Coronary artery (tissue), 2 donors: ENCODE measurements at regions not wholly inside any gene's neighbourhood (a gene's known extent, or its start where the extent isn't known, plus 50 kb on each side); places are given as distances from the start of the nearest gene placed in this dataset.
"Not testable (repeated sequence)": the region's sequence is repeated elsewhere in the genome, so short reads cannot be mapped to it uniquely, and the experiment has no call there.

Experiments
- DNase-seq: peaks from one replicate; pipeline ENCODE4 v3.0.0-alpha.2; 2017; ENCODE audit warnings: low spot score
- H3K27ac ChIP-seq, 2 donors: fragments of 200-600 bp; sonication (generic); one replicate each; pipeline ENCODE4 v1.5.1; 2016 to 2019
- H3K4me3 ChIP-seq: fragments of 200-600 bp; sonication (generic); 2 replicates; pipeline ENCODE4 v1.5.1; 2016; ENCODE audit warnings: mild to moderate bottlenecking, moderate library complexity
- TF ChIP-seq, protein P1 (sequence below): fragments of 200-600 bp; sonication (generic); IDR thresholded peaks from one replicate; pipeline ENCODE4 v1.5.1; 2019; ENCODE audit warnings: antibody characterized with exemption

DNA sequence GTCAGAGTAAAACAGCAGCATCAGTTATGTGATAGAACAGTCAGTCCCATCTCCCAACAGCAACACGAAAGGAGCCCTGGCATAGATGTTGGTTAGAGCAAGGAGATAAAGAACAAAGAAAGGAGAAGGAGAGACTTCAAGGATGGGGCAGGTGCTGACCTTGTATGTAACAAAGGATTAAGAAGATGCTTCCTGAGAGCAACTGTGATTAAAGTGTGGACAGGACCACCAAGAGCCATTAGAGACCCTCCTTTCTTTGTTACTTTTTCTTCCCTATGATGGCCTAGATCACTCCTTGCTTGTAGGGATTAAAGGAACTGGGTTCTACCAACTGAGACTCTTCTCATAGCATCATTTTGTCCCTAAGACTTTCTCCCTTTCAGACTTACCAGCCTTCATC lies 75.2 kb upstream of the GPR6 start:
- TF ChIP-seq, protein P1, sequence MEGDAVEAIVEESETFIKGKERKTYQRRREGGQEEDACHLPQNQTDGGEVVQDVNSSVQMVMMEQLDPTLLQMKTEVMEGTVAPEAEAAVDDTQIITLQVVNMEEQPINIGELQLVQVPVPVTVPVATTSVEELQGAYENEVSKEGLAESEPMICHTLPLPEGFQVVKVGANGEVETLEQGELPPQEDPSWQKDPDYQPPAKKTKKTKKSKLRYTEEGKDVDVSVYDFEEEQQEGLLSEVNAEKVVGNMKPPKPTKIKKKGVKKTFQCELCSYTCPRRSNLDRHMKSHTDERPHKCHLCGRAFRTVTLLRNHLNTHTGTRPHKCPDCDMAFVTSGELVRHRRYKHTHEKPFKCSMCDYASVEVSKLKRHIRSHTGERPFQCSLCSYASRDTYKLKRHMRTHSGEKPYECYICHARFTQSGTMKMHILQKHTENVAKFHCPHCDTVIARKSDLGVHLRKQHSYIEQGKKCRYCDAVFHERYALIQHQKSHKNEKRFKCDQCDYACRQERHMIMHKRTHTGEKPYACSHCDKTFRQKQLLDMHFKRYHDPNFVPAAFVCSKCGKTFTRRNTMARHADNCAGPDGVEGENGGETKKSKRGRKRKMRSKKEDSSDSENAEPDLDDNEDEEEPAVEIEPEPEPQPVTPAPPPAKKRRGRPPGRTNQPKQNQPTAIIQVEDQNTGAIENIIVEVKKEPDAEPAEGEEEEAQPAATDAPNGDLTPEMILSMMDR, result no peak
- Histone ChIP-seq H3K4me3 (no peak overlapping the region), H3K27ac (no peak overlapping the region)
- DNase-seq, result no peak

DNA sequence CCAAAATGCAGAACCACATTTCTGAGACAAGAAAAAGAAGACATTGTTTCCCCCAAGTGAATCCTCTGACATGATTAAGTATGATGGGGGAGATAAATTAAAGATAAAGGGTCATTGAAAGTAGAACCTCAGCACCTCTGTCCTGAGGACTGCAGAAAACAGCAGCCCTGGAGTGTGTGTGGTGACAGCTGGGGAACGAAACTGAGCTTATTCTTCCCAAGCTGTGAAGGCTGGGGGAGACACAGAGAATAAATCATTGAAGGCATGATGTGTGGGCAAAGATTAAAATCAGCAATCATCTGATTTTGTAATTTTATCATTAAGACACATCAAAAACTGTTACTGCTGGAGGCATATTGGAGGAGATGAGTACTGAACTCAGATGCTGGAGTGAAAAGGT lies 67.5 kb upstream of the GPR6 start:
- H3K27ac ChIP-seq, result no peak overlapping the region
- TF ChIP-seq, protein P1, result no peak
- DNase-seq, result no peak

DNA sequence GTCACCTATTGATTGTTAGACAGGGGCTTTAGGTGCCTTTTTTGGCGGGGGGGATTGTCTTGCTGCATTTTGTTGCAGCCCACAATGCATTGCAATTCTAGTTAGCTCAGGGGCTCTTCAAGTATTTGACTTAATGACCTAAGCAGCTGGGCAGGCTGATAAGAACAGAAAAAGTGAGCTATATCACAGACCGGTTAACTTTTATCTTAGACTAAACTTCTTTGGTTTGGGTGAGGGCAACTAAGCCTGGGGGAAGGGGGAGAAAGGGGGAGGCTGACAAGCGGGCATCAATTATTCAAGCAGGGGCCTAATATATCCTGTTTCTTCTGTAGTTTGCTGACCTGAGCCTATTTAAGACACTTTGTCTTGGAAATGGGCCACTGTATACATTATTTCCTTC lies 66.0 kb upstream of the GPR6 start:
- Histone ChIP-seq H3K4me3 (no peak overlapping the region), H3K27ac (no peak overlapping the region)
- TF ChIP-seq, protein P1, result no peak
- DNase-seq, result no peak

More for the DNA sequence above, 67.5 kb upstream of the GPR6 start:
- no peak overlapping the region for H3K4me3 ChIP-seq

DNA sequence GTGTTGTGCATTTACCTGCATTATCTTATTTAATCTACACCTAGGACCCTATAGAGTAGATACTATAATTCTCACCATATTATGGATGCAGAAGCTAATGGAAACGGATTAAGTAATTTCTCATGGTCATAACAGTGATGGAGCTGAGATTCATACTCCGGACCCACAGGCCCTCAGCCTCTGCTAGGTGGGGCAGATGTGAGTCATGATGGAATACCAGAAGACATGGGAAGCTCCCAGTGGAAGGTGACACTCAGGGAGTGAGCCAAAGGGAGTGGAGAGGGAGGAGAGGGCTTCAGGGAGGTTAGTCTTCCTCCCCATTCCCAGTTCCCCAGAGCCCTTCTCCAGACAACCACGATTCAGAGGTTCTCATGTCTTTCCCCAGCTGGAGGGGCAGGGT lies 65.2 kb upstream of the GPR6 start:
- TF ChIP-seq, protein P1, result no peak
- no peak overlapping the region for H3K4me3 ChIP-seq
- no peak overlapping the region for H3K27ac ChIP-seq
- no peak for DNase-seq

DNA sequence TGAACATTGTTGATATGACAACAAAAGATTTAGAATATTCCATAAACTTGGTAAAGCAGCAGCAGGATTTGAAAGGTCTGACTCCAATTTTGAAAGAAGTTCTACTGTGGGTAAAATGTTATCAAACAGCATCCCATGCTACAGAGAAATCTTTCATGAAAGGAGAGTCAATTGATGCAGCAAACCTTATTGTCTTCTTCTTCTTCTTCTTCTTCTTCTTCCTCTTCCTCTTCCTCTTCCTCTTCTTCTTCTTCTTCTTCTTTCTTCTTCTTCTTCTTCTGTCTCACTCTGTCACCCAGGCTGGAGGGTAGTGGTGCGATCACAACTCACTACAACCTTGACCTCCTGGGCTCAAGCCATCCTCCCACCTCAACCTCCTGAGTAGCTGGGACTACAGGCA lies 62.4 kb upstream of the GPR6 start:
- not testable (repeated sequence) for H3K4me3 ChIP-seq, H3K27ac ChIP-seq, DNase-seq

DNA sequence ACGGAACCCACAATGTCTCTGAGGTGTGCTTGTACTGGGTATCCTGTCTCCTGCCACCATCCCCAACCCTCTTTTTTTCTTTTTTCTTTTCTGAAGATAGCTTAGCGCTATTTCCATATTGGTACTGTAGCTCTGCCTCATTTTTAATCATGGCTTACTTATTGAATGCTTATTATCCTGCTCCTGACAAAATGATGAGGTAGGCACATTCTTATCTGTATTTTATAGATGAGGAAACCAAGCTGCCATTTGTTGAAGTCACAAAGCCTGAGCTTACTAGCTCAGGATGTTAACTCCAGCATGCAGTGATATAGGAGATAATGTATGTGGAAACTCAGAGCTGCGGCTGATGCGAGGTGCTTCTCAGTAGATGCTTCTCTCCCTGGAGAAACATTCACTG lies 61.4 kb upstream of the GPR6 start:
- H3K4me3 ChIP-seq, result no peak overlapping the region
- TF ChIP-seq, protein P1, result no peak
- H3K27ac ChIP-seq, result no peak overlapping the region
- DNase-seq, result no peak

DNA sequence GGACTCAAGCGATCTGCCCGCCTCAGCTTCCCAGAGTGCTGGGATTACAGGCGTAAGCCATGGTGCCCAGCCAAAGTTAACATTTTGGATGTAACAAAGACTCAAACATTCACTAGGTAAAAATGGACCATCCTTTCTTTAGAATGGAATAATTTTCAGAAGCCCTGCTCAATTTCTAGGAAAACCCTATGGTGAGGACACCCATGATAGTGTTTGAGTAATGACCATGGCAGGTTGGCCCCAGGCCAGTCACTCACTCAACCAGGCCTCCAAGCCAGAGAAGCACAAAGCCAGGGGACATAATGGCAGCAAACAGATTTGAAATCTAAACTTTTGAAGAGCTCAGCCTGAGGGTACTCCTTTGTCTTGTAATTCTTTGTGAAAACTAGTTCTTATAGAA lies 59.9 kb upstream of the GPR6 start:
- Histone ChIP-seq H3K4me3 (no peak overlapping the region), H3K27ac (no peak overlapping the region)
- TF ChIP-seq, protein P1, result no peak
- no peak for DNase-seq

DNA sequence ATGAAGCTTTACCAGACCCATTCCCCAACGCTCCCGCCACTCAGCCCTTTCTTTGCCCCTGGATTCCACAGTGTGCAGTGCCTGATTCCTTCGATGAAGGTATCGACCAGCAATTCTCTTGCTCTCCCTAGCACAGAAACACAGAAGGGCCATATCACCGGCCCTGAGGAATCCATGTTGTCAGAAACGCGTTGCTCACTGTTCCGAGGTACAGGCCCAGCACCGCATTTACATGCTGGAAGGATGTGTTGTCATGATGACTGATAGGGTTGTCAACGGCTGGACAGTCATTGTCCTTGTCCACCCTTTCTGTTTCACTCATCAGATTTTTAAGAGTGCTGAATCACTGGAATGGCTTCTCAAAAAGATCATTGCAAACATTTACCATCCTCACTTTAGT lies 57.2 kb upstream of the GPR6 start:
- TF ChIP-seq, protein P1, result no peak
- H3K4me3 ChIP-seq, result no peak overlapping the region
- DNase-seq, result no peak
- H3K27ac ChIP-seq, result no peak overlapping the region
